Activated naive CD4-positive, alpha-beta T cell treated with Interleukin-2 at 50 U/mL for 16 hours (primary cell): ENCODE measurements at regions not wholly inside any gene's neighbourhood (a gene's known extent, or its start where the extent isn't known, plus 50 kb on each side); places are given as distances from the start of the nearest gene placed in this dataset.

ENCODE experiments used
- DNase-seq: peaks from one replicate; pipeline ENCODE4 v3.0.0-alpha.2; 2020

GRCh38 chr22:48976556-48977535 is 850.8 kb downstream of the BRD1 start:
- no peak for DNase-seq

DNA sequence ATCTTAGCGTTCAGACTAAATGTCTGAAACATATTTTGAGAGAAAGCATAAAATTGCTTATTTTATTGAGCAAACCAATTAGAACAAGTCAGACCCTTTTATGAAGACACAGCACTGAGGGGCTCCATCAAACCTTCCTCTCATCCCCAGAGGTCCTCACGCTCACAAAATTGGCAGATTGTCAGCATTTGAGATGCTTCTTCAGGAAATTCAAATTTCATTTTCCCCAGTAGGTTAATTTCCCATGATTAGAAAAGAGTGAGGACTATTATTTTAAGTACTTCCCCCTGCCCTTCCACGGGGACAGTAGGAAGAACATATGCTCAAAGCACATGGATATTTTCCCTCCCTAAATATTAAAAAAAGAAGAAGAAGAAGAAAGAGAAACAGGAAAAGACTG is 851.8 kb downstream of the BRD1 start:
- no peak for DNase-seq

DNA sequence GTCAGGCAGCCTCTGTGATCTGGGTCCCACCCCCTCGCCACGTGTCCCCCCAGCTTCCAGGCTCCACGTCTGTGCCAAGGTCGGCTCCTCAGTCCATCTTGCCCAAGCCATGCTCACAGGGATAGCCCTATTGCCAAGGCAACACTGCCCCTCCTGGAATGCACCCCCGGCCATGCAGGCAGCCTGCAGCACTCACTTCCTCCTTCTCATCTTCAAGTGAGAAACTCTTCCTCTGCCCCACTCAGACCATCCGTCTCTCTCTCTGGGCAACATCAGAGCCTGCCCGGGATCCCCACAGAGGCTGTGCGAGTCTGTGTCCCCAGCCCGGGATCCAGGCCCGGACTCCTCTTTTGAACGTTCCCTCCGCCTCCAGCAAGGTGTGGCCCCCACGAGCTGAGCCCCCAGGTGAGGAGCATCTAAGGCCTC is 852.3 kb downstream of the BRD1 start:
- no peak for DNase-seq

GRCh38 chr22:48974443-48975315 is 853.0 kb downstream of the BRD1 start:
- no peak for DNase-seq

DNA sequence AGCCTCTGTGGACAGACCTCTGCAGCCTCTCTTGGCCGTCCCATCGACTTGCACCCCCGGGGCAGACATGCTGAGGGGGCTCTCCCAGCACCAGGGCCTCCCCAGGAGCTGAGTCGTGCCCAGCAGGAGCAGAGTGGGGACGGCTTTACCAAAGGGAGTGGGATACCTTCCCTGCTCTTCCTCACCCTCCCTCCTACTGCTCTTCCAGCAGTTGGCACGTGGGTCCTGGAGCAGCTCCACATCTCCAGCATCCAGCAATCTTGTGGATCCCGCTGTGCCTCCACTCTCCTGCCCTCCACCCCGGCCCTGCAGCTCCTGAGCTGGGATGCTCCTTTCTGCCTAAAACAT is 854.0 kb downstream of the BRD1 start:
- DNase-seq, result no peak

DNA sequence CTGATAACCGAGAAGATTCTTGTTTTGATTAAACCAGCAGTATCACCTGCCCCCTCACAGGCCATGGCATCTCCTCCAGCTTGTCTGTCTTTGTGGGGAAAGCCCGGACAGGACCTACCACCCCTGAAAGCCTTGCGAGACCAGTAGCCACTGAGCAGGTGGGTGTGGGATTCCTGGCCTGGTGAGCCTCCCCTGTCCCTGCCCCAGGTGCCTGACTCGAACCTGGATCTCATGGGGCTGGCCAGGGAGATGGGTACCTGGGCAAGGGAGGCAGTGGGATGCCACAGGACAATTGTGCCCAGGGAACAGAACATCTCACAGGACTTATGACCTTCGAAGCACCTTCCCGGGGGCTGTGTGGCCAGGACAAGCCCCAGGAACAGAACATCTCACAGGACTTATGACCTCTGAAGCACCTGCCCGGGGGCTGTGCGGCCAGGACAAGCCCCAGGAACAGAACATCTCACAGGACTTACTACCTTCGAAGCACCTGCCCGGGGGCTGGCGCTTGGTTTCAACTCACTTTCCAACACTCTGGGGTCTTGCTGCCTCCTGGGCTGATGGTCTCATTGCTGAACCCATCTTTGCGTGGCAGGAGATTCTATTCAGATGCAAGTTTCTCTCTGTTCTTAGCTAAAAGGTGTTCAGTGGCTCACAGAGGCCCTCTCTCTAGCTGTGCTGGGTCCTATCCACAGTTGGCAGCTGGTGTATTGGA is 854.5 kb downstream of the BRD1 start:
- DNase-seq, result no peak

- DNase-seq, result no peak
Measured at GRCh38 chr22:48968201-48968959, 859.3 kb downstream of the BRD1 start.

- DNase-seq, result no peak
Measured at GRCh38 chr22:48963405-48963804, 864.3 kb downstream of the BRD1 start.

- DNase-seq, result no peak
Measured at GRCh38 chr22:48961705-48962104, 866.0 kb downstream of the BRD1 start.

GRCh38 chr22:48960980-48961660 is 866.6 kb downstream of the BRD1 start:
- no peak for DNase-seq

DNA sequence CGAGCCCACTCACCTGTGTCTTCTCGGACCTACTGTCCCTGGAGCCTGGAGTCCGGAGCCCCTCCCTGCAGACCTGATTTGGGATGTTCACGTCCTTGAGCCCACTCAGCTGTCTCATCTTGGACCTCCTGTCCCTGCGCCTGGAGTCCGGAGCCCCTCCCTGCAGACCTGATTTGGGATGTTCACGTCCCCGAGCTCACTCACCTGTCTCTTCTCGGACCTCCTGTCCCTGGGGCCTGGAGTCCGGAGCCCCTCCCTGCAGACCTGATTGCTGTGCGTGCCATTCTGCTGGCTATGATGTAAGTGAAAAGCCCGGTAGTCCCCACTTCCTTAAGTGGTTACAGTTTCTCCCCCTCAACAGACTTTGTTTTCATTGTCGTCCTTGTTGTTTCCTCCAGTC is 867.1 kb downstream of the BRD1 start:
- no peak for DNase-seq

DNA sequence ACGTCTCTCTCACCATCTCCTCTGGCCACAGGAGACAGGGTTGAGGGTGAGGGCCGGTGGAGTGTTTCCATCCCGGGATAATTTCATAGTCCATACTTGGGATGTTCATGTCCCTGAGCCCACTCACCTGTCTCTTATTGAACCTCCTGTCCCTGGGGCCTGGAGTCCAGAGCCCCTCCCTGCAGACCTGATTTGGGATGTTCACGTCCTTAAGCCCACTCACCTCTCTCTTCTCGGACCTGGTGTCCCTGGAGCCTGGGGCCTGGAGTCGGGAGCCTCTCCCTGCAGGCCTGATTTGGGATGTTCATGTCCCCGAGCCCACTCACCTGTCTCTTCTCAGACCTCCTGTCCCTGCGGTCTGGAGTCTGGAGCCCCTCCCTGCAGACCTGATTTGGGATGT is 868.2 kb downstream of the BRD1 start:
- DNase-seq, result no peak

- no peak for DNase-seq
Measured at GRCh38 chr22:48957987-48958321, 869.7 kb downstream of the BRD1 start.

- no peak for DNase-seq
Measured at GRCh38 chr22:48957311-48957986, 870.2 kb downstream of the BRD1 start.

- no peak for DNase-seq
Measured at GRCh38 chr22:48955351-48956311, 872.0 kb downstream of the BRD1 start.

DNA sequence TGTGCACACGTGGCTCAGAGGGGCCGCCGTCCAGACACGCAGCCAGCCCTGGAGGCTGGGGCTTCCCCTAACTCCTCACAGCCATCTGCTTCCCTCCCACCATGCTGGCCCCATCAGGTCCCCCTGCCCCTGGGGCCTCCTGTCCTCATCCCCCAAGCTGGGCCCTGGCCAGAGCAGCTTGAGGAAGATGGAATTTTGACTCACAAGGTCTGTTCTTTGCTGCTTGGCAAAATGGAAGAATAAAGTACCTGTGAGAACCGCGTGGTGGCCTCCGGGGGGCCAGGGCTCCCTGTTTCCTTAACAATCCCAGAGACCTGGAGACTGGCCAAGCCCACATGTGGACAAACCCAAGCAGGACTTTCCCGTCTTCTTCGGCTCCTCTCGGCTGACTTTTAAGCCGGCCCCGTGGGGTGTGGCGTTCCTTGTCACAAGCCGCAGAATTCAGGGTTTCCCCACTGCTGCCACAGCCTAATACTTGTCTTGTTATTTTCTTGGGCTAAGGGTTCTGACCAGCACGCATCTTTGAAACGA is 872.8 kb downstream of the BRD1 start:
- no peak for DNase-seq

DNA sequence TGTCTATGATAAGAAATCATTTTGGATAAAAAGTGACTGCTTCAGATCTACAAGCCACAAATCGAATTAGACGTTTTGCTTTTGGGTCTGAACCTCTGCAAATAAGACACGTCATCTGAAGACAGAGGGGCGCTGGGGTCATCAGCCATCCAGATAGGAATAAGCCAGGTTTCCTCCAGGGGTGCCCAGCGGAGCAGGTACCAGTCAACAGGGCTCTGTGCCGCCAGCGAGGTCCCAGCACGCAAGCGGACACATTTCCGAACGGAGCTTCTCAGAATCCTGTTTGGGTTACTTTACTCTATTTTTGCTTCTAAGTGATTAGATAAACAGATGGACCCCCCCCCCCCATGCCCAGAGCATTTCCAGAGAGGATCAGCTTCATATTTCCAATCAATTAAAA is 873.8 kb downstream of the BRD1 start:
- no peak for DNase-seq

DNA sequence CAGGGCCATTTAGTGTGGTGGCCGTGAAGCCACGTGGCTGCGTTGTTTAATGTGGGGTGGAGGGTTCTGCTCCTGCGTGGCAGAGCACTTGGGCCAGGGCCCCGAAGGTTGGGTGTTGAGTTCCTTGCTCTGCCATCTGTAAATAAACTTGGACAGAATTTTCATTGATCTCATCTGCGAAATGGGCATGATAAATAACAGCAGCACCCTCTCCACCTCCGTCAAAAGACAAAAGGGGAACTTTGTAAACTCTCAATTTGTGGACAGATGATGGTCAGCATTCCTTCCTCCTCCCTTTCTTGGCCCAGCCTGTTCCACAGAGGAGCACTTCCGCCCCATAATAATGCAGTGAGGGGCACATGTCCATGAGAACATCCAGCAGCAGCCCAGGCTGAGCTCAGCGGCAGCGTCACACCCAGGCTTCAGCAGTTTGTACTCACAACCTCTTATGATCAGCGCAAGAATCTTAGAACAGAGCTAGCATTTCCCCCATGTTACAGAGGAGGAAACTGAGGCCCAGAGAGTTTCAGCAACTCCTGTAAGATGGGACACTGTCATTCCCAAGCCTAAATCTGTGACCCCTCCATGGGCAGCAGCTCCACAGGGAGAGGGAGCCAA is 874.5 kb downstream of the BRD1 start:
- DNase-seq, result no peak
